NCI-H2107 (cell line): ENCODE measurements at regions not wholly inside any gene's neighbourhood (a gene's known extent, or its start where the extent isn't known, plus 50 kb on each side); places are given as distances from the start of the nearest gene placed in this dataset.
"Not testable (repeated sequence)": the region's sequence is repeated elsewhere in the genome, so short reads cannot be mapped to it uniquely, and the experiment has no call there.

Experiments
- DNase-seq: peaks from one replicate; lab custom pipeline; 2025; lab: John Stamatoyannopoulos, UW

DNA sequence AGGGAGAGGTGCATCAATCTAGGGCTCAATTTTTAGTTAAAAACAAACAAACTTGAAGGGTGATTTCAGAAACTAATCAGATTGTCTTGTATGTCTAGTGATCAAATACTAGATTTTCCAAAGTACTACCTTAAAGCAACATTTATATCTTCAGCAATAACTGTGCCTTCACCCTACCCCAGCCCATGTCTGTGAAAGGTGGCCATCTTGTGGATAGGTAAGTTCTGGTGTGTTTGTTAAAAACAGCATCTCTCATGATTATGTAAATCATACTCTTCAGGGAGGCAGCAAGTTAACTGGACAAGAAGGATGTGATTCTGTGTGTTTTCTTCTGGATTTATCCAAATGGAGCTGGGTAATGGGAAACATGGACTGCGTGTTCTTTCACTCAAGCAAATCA is 81.4 kb upstream of the ACSL1 start:
- no peak for DNase-seq

- no peak for DNase-seq
Observed at GRCh38 chr4:184907810-184908209, 82.0 kb upstream of the ACSL1 start.

DNA sequence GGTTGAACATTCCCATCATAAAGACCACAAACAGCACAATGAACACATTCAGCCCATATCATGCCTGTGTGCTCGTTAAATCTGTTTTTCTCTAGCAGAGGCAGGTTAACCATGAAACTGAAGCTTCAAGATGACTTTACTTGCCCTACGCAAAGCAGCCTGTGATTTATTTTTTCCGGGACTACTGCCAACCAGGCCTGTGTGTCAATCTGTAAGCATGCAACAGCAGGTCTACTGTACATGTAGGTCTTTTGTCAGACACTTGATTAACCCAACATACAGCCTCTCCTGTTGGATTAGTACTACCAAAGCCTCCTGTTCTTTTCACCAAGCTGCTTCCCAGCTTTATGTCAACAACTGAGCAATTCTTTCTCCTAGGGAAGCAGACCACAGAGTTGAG is 85.5 kb upstream of the ACSL1 start:
- DNase-seq = no peak

DNA sequence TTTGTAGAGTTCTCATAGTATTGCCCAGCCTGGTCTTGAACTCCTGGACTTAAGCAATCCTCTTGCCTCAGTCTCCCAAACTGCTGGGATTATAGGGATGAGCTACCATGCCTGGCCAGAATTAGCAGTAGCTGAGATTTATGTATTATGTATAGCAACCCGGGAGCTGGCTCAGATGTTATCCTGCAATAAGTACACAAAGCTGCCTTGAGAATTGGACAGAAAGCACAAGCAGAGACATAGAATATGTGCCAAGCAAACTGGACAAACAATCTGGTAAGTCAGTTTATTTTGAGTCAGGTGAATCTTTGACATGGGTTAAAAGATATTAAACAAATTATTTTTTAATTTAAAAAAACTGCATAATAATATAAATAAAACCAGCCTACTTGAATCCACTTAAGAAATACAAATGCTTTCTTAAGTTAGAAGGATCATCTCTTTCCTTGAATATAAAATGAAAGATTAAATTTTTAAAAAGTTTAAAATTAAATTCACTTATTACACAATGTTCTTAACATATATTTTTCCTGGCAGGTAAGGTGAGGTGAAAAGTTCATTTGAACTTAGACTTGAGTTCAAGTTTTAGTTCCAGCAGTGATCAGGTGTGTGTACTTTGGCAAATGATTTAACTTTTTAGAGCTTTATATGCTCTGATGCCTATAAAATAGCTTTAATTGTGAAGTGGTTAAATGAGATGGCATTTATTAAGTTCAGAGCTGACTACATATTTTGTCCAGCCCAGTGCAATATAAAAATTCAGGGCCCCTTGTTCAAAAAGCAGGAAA is 87.8 kb upstream of the ACSL1 start:
- no peak for DNase-seq

DNA sequence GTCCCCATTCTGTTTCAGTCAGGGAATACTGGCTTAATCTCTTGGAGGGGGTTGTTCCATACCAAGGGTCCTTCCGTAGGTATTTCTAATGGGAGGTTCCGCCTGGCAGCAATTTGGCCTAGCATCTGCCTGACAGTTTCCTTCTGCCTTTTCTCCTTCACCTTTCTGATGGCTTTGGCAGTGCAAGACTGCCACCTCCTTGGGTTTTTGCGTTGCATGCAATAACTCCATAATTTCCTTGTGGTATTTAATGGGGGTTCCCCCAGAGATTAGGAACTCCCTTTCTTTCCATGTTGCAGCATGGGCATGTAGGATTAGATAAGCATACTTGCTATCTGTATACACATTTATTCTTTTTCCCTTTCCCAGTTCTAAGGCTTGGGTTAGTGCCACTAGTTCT is 93.0 kb upstream of the ACSL1 start:
- DNase-seq = not testable (repeated sequence)

DNA sequence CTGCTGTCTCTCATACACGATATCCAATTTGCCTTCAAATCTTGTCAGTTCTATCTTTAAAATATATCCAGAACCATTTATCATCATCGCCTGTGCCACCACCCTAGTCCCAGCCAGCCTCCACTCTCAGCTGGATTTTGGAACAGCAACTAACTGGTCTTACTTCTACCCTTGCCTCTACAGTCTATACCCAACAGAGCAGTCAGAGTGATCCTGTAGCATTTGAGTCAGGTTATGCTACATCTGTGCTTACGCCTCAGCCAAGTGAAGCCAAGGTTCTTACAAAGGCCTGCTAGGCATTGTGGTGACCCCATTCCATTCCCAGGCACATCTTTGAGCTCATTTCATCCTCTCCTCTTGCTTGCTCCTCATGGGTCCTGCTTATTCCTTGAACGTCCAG is 95.7 kb upstream of the ACSL1 start:
- no peak for DNase-seq

GRCh38 chr4:184922301-184922700 is 96.0 kb upstream of the HELT start:
- DNase-seq = no peak

DNA sequence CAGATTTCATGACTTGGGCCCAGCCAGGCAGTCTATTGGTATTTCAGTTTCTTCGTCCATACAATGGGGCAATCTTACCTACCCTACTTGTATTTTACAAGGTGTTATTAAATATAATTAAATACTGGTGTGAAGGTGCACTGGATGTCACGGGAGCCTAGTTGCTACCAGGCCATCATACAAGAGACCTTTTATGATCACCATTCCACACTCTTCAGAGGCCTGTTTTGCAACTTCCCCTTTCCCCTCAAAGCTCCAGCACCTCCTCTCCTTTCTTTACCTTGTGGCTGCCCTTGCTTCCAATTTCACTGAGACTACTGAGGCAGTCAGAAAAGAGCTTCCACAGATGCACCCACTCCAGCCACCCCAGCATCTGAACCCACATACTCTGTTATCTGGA is 93.8 kb upstream of the HELT start:
- DNase-seq = no peak

GRCh38 chr4:184929476-184929875 is 88.8 kb upstream of the HELT start:
- DNase-seq = no peak

DNA sequence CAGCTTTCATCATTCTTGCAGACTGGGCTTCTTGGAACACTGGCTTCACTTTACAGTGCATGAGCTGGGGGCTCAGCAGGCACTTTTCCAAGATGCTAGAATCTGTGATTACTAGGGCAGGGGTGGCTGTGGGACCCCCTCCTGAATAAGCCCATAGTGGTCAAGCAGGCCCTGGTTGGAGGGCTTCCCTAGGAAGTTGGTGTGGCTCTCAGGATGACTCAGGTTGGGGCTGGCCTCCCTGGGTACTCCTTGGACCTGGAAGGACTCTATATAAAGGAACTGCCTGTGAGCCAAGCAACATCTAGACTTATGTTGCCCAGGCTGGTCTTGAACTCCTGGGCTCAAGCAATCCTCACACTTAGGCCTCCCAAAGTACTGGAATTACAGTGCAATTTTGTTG is 88.3 kb upstream of the HELT start:
- DNase-seq = no peak

- DNase-seq = peak; percentile 31
Observed at GRCh38 chr4:184932343-184932742, 85.9 kb upstream of the HELT start.

DNA sequence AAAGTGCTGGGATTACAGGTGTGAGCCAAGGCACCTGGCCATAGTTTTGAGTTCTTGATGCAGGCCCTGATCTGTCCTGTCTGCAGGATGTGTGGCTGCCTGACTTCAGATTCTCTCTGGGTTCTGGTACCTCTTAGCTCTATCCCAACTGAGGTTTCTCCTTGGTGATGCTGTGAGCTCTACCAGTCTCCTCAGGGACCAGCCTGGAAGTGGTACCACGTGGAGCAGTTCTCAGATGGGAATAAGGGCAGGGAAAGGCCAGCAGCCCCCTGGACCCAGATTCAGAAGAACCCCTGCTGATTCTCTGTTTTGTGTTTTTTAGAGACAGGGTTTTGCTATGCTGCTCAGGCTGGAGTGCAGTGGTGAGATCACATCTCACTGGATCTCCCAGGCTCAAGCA is 85.0 kb upstream of the HELT start:
- DNase-seq = no peak

DNA sequence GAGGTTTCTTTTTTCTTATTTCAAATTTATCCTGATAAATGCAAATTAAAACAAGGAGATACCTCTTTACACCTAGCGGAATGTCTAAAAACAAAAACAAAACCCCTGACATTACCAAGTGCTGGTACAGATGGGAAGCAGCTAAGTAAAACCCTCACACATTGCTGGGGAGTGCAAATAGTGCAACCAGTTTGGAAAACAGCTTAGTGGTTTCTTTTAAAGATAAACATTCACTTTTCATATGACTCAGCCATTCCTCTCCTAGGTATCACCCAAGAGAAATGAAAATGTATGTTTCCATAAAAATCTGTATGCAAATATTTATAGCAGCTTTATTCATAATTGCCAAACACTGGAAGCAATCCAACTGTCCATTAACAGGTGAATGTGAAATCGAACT is 84.1 kb upstream of the HELT start:
- DNase-seq = no peak

GRCh38 chr4:184934961-184935360 is 83.3 kb upstream of the HELT start:
- DNase-seq = no peak

DNA sequence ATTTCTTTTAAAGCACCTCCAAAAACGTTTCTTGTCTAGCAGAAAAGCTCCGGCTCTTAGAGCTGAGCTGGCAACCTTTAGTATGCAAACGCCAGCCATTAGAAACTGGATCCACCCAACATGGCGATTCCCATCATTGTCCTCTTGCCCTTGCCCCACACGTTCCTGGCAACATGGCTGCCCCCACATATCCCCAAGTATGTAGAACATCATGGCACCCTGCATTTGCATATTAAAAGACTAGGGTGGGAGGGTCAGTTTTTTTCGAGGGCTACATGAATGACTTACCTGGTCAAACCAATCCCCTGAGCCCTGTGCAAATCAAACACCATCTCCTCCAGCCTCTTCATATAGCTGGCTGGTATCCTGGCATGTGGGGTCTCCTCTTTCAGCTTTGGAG is 82.2 kb upstream of the HELT start:
- no peak for DNase-seq

GRCh38 chr4:184937030-184937710 is 81.1 kb upstream of the HELT start:
- DNase-seq = no peak

- DNase-seq = no peak
Observed at GRCh38 chr4:184937745-184938144, 80.5 kb upstream of the HELT start.

- DNase-seq = no peak
Observed at GRCh38 chr4:184938871-184939270, 79.4 kb upstream of the HELT start.

DNA sequence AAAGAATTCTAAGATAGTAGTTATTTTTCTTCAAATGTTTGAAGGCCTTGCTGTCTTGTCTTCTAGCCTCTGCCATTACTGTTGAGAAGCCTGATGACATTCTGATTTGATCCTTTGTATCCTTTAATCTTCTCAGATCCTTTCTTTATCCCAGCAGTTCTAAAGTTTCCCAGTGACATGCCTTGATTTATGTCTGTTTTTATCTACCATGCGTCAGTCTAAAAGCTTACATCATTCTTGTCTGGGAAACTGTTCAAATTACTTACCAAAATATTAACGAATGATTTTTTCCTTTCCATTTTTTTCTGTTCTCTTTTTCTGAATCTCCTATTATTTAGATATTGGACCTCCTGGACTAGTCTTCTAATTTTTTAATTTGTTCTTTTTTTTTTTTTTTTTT is 78.3 kb upstream of the HELT start:
- DNase-seq = no peak

- no peak for DNase-seq
Observed at GRCh38 chr4:184940500-184940899, 77.8 kb upstream of the HELT start.

GRCh38 chr4:184941671-184942418 is 76.4 kb upstream of the HELT start:
- no peak for DNase-seq

GRCh38 chr4:184942444-184943425 is 75.6 kb upstream of the HELT start:
- no peak for DNase-seq
